ENCODE measurements at regions not wholly inside any gene's neighbourhood (a gene's known extent, or its start where the extent isn't known, plus 50 kb on each side); places are given as distances from the start of the nearest gene placed in this dataset.

- H3K4me3 Mint-ChIP-seq (ENCODE audit: unreplicated experiment) = no peak overlapping the region
- H3K27me3 ChIP-seq (ENCODE audit: insufficient read depth, low read length) = no peaks in the 10 kb centered on the region
- H3K9ac ChIP-seq (ENCODE audit: low read length) = no peak overlapping the region
- no peaks in the 10 kb centered on the region for H3K4me1 ChIP-seq (ENCODE audit: insufficient read depth, low read length)
- no peaks in the 10 kb centered on the region for H4K20me1 ChIP-seq (ENCODE audit: insufficient read depth, low read length)
- FAIRE-seq (no peak), DNase-seq (ENCODE audit: low read depth) (no peak)
- H3K27me3 Mint-ChIP-seq (ENCODE audit: low read depth, unreplicated experiment) = no peaks in the 10 kb centered on the region
- no peak overlapping the region for H3K4me3 ChIP-seq (ENCODE audit: insufficient read depth, low read depth, low read length)
- H3K27ac Mint-ChIP-seq (ENCODE audit: unreplicated experiment) = no peak overlapping the region
- H3K9me3 ChIP-seq (ENCODE audit: insufficient read depth, low read depth, low read length) = no peaks in the 10 kb centered on the region
- H3K27ac ChIP-seq (ENCODE audit: low read depth, low read length) = no peak overlapping the region
- no peaks in the 10 kb centered on the region for H3K79me2 ChIP-seq (ENCODE audit: insufficient read depth, low read length)
- H3K4me1 Mint-ChIP-seq (ENCODE audit: low read depth, unreplicated experiment) = no peaks in the 10 kb centered on the region
- no peak overlapping the region for H2AFZ ChIP-seq (ENCODE audit: low read depth, low read length)
- H3K36me3 ChIP-seq (ENCODE audit: insufficient read depth, low read length) = no peaks in the 10 kb centered on the region
- H3K9me3 Mint-ChIP-seq (ENCODE audit: unreplicated experiment) = peaks cover 3% of the 10 kb centered on the region
- H3K4me2 ChIP-seq (ENCODE audit: low read length) = no peak overlapping the region
- TF ChIP-seq EZH2 (IDR thresholded peaks at IDR 0.05; ENCODE audit: insufficient read depth, low read length) (no peak), CTCF (IDR thresholded peaks at IDR 0.05; ENCODE audit: insufficient read depth, low read depth, low read length) (no peak)
- H3K36me3 Mint-ChIP-seq (ENCODE audit: low read depth, unreplicated experiment) = no peaks in the 10 kb centered on the region
Measured at GRCh38 chr4:67162690-67163089, 382.6 kb downstream of the CENPC start.

GRCh38 chr4:67161311-67161710 lies 384.0 kb downstream of the CENPC start:
- H3K4me1 ChIP-seq (ENCODE audit: insufficient read depth, low read length) = no peaks in the 10 kb centered on the region
- no peak overlapping the region for H3K4me2 ChIP-seq (ENCODE audit: low read length)
- TF ChIP-seq EZH2 (IDR thresholded peaks at IDR 0.05; ENCODE audit: insufficient read depth, low read length) (no peak), CTCF (IDR thresholded peaks at IDR 0.05; ENCODE audit: insufficient read depth, low read depth, low read length) (no peak)
- no peak overlapping the region for H3K9ac ChIP-seq (ENCODE audit: low read length)
- no peaks in the 10 kb centered on the region for H3K36me3 Mint-ChIP-seq (ENCODE audit: low read depth, unreplicated experiment)
- FAIRE-seq = no peak
- H3K27me3 ChIP-seq (ENCODE audit: insufficient read depth, low read length) = no peaks in the 10 kb centered on the region
- no peaks in the 10 kb centered on the region for H3K27me3 Mint-ChIP-seq (ENCODE audit: low read depth, unreplicated experiment)
- no peaks in the 10 kb centered on the region for H3K79me2 ChIP-seq (ENCODE audit: insufficient read depth, low read length)
- DNase-seq (ENCODE audit: low read depth) = no peak
- H2AFZ ChIP-seq (ENCODE audit: low read depth, low read length) = no peak overlapping the region
- no peaks in the 10 kb centered on the region for H3K9me3 ChIP-seq (ENCODE audit: insufficient read depth, low read depth, low read length)
- H3K27ac Mint-ChIP-seq (ENCODE audit: unreplicated experiment) = no peak overlapping the region
- no peak overlapping the region for H3K4me3 ChIP-seq (ENCODE audit: insufficient read depth, low read depth, low read length)
- no peaks in the 10 kb centered on the region for H3K4me1 Mint-ChIP-seq (ENCODE audit: low read depth, unreplicated experiment)
- no peak overlapping the region for H3K27ac ChIP-seq (ENCODE audit: low read depth, low read length)
- H3K9me3 Mint-ChIP-seq (ENCODE audit: unreplicated experiment) = peaks cover 3% of the 10 kb centered on the region
- H3K4me3 Mint-ChIP-seq (ENCODE audit: unreplicated experiment) = no peak overlapping the region
- no peaks in the 10 kb centered on the region for H3K36me3 ChIP-seq (ENCODE audit: insufficient read depth, low read length)
- H4K20me1 ChIP-seq (ENCODE audit: insufficient read depth, low read length) = no peaks in the 10 kb centered on the region

GRCh38 chr4:67160394-67160793 lies 384.9 kb downstream of the CENPC start:
- no peak for TF ChIP-seq CTCF (IDR thresholded peaks at IDR 0.05; ENCODE audit: insufficient read depth, low read depth, low read length)
- TF ChIP-seq EZH2 (IDR thresholded peaks at IDR 0.05; ENCODE audit: insufficient read depth, low read length) = no peak
- no peaks in the 10 kb centered on the region for H3K4me1 ChIP-seq (ENCODE audit: insufficient read depth, low read length)
- H3K9ac ChIP-seq (ENCODE audit: low read length) = no peak overlapping the region
- no peaks in the 10 kb centered on the region for H3K36me3 Mint-ChIP-seq (ENCODE audit: low read depth, unreplicated experiment)
- no peaks in the 10 kb centered on the region for H3K27me3 ChIP-seq (ENCODE audit: insufficient read depth, low read length)
- H3K4me1 Mint-ChIP-seq (ENCODE audit: low read depth, unreplicated experiment) = no peaks in the 10 kb centered on the region
- no peak overlapping the region for H3K27ac ChIP-seq (ENCODE audit: low read depth, low read length)
- H3K4me3 Mint-ChIP-seq (ENCODE audit: unreplicated experiment) = no peak overlapping the region
- peaks cover 2% of the 10 kb centered on the region for H3K9me3 Mint-ChIP-seq (ENCODE audit: unreplicated experiment)
- H3K79me2 ChIP-seq (ENCODE audit: insufficient read depth, low read length) = no peaks in the 10 kb centered on the region
- DNase-seq (ENCODE audit: low read depth) = no peak
- H2AFZ ChIP-seq (ENCODE audit: low read depth, low read length) = no peak overlapping the region
- no peaks in the 10 kb centered on the region for H3K27me3 Mint-ChIP-seq (ENCODE audit: low read depth, unreplicated experiment)
- H3K36me3 ChIP-seq (ENCODE audit: insufficient read depth, low read length) = no peaks in the 10 kb centered on the region
- no peak for FAIRE-seq
- no peaks in the 10 kb centered on the region for H4K20me1 ChIP-seq (ENCODE audit: insufficient read depth, low read length)
- no peak overlapping the region for H3K27ac Mint-ChIP-seq (ENCODE audit: unreplicated experiment)
- H3K4me3 ChIP-seq (ENCODE audit: insufficient read depth, low read depth, low read length) = no peak overlapping the region
- H3K4me2 ChIP-seq (ENCODE audit: low read length) = no peak overlapping the region
- H3K9me3 ChIP-seq (ENCODE audit: insufficient read depth, low read depth, low read length) = no peaks in the 10 kb centered on the region

All from astrocyte (in vitro differentiated cells and primary cell).